ENCODE measurements at regions not wholly inside any gene's neighbourhood (a gene's known extent, or its start where the extent isn't known, plus 50 kb on each side); places are given as distances from the start of the nearest gene placed in this dataset.
"Not testable (repeated sequence)": the region's sequence is repeated elsewhere in the genome, so short reads cannot be mapped to it uniquely, and the experiment has no call there.

DNA sequence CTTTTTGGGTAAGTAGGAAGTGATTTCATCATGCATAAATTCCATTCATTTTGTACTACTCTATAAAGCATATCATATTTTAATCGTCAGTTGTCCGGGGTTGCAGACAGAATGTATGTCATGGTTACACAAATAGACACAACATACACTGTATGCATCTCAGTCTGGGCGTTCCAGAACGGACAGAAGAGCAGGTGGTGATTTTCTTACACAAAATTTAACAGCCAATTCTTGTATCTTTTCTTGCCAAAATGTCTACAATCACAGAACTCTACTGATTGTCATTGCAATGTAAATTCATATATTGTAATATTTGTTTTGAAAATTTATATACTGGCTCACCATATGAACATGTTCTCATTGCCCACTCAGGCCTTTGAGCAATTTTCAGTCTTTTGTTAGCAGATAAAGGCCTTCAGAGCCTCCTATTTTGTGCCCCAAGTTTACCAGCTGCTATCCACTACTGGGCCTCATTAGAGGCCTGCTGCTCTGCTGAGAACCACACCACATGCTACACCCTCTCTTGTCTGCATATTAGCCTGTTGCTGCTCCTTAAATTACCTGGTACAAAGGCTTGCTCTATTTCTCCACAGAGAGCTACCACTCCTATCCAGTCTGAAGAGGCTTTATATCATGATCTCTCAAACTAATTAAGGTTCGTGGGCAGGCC, 61.5 kb downstream of the PRDM13 start:
- intact Hi-C loops (cut with micrococcal nuclease): no loop called here
- Mint-ChIP-seq H3K36me3 (ENCODE audit: low read depth) (no peaks in the 10 kb centered on the region), H3K27me3 (ENCODE audit: insufficient read depth) (peaks cover 7% of the 10 kb centered on the region), H3K27ac (no peak overlapping the region), H3K9me3 (no peaks in the 10 kb centered on the region), H3K4me3 (no peak overlapping the region), H3K4me1 (ENCODE audit: low read depth) (no peaks in the 10 kb centered on the region)
- no peak for DNase-seq (ENCODE audit: low spot score)

GRCh38 chr6:99689916-99690685, 83.5 kb downstream of the PRDM13 start:
- Mint-ChIP-seq H3K4me1 (ENCODE audit: low read depth) (no peaks in the 10 kb centered on the region), H3K27me3 (ENCODE audit: insufficient read depth) (no peaks in the 10 kb centered on the region), H3K9me3 (peaks cover 11% of the 10 kb centered on the region), H3K27ac (no peak overlapping the region), H3K4me3 (no peak overlapping the region), H3K36me3 (ENCODE audit: low read depth) (no peaks in the 10 kb centered on the region)
- intact Hi-C loops (cut with micrococcal nuclease): no loop called here
- DNase-seq (ENCODE audit: low spot score): no peak

GRCh38 chr6:99702287-99702686, 95.7 kb downstream of the PRDM13 start:
- not testable (repeated sequence) for H3K4me3 Mint-ChIP-seq, H3K27ac Mint-ChIP-seq

DNA sequence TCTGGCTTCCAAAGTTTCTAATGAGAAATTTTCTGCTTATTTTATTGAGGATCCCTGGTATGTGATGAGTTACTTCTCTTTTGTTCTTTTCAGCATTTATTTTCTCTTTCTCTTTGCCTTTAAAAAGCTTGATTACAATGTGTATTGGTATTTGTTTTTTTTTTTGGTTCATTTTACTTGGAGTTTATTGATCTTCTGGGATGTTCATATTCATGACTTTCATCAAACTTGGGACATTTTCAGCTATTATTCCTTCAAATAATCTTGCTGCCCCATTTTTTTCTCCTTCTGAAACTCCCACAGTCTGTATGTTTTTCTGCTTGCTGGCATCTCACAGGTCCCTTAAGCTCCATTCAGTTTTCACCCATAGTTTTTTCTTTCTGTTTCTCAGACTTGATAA, 102.4 kb downstream of the PRDM13 start:
- no peak for DNase-seq (ENCODE audit: low spot score)
- Mint-ChIP-seq H3K27ac (no peak overlapping the region), H3K36me3 (ENCODE audit: low read depth) (no peaks in the 10 kb centered on the region), H3K9me3 (no peaks in the 10 kb centered on the region), H3K27me3 (ENCODE audit: insufficient read depth) (peaks cover 8% of the 10 kb centered on the region), H3K4me3 (no peak overlapping the region), H3K4me1 (ENCODE audit: low read depth) (no peaks in the 10 kb centered on the region)
- intact Hi-C loops (cut with micrococcal nuclease): no loop called here

More at GRCh38 chr6:99702287-99702686, 95.7 kb downstream of the PRDM13 start:
- DNase-seq (ENCODE audit: low spot score); H3K9me3 Mint-ChIP-seq; H3K27me3 Mint-ChIP-seq (ENCODE audit: insufficient read depth); intact Hi-C loops (cut with micrococcal nuclease); H3K4me1 Mint-ChIP-seq (ENCODE audit: low read depth); H3K36me3 Mint-ChIP-seq (ENCODE audit: low read depth): not testable (repeated sequence)

GRCh38 chr6:99711302-99711701, 104.7 kb downstream of the PRDM13 start:
- no peak for DNase-seq (ENCODE audit: low spot score)
- intact Hi-C loops (cut with micrococcal nuclease): no loop called here
- Mint-ChIP-seq H3K4me1 (ENCODE audit: low read depth) (no peaks in the 10 kb centered on the region), H3K36me3 (ENCODE audit: low read depth) (no peaks in the 10 kb centered on the region), H3K27me3 (ENCODE audit: insufficient read depth) (peaks cover 8% of the 10 kb centered on the region), H3K9me3 (no peaks in the 10 kb centered on the region), H3K27ac (no peak overlapping the region), H3K4me3 (no peak overlapping the region)

DNA sequence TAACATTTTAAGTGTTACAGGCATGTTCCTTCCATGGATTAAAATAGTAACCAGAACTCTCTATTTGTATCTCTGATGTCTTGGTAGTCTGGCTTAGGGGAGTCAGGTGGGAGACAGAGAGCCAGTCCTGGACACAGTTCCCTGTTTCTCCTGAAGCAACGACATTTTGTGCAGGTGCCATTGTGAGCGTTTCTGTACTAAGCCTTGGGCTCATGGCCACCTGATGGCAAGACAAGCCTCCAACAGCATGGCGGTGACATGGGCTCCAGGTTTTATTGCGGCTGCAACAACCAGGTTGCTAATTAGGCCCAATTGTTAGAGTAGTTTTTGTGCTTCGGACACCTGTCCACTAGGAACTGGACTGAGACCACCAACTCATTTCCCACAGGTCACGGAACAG, 105.3 kb downstream of the PRDM13 start:
- intact Hi-C loops (cut with micrococcal nuclease): no loop called here
- no peaks in the 10 kb centered on the region for H3K36me3 Mint-ChIP-seq (ENCODE audit: low read depth)
- H3K27me3 Mint-ChIP-seq (ENCODE audit: insufficient read depth): peaks cover 8% of the 10 kb centered on the region
- no peak for DNase-seq (ENCODE audit: low spot score)
- no peak overlapping the region for H3K27ac Mint-ChIP-seq
- H3K9me3 Mint-ChIP-seq: no peaks in the 10 kb centered on the region
- no peak overlapping the region for H3K4me3 Mint-ChIP-seq
- H3K4me1 Mint-ChIP-seq (ENCODE audit: low read depth): no peaks in the 10 kb centered on the region

GRCh38 chr6:99712519-99712918, 105.9 kb downstream of the PRDM13 start:
- Mint-ChIP-seq H3K27me3 (ENCODE audit: insufficient read depth) (peaks cover 8% of the 10 kb centered on the region), H3K36me3 (ENCODE audit: low read depth) (no peaks in the 10 kb centered on the region), H3K9me3 (no peaks in the 10 kb centered on the region), H3K4me3 (no peak overlapping the region), H3K27ac (no peak overlapping the region), H3K4me1 (ENCODE audit: low read depth) (no peaks in the 10 kb centered on the region)
- no peak for DNase-seq (ENCODE audit: low spot score)
- intact Hi-C loops (cut with micrococcal nuclease): no loop called here

DNA sequence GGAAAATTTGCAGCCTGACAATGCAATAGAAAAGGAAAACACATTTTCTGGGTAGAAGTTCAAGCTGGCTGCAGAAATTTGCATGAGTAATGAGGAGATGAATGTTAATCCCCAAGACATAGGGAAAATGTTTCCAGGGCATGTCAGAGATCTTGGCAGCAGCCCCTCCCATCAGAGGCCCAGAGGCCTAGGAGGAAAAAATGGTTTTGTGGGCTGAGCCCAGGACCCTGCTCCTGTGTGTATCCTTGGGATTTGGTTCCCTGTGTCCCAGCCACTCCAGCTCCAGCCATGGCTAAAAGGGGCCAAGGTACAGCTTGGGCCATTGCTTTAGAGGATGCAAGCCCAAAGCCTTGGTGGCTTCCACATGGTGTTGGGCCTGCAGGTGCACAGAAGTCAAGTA, 115.4 kb downstream of the PRDM13 start:
- H3K4me3 Mint-ChIP-seq; DNase-seq (ENCODE audit: low spot score); H3K4me1 Mint-ChIP-seq (ENCODE audit: low read depth); H3K27me3 Mint-ChIP-seq (ENCODE audit: insufficient read depth); intact Hi-C loops (cut with micrococcal nuclease); H3K36me3 Mint-ChIP-seq (ENCODE audit: low read depth); H3K27ac Mint-ChIP-seq; H3K9me3 Mint-ChIP-seq: not testable (repeated sequence)

DNA sequence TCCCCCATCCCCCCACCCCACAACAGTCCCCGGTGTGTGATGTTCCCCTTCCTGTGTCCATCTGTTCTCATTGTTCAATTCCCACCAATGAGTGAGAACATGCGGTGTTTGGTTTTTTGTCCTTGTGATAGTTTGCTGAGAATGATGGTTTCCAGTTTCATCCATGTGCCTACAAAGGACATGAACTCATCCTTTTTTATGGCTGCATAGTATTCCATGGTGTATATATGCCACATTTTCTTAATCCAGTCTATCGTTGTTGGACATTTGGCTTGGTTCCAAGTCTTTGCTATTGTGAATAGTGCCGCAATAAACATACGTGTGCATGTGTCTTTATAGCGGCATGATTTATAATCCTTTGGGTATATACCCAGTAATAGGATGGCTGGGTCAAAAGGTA, 123.6 kb downstream of the PRDM13 start:
- DNase-seq (ENCODE audit: low spot score); H3K9me3 Mint-ChIP-seq; intact Hi-C loops (cut with micrococcal nuclease); H3K36me3 Mint-ChIP-seq (ENCODE audit: low read depth); H3K4me3 Mint-ChIP-seq; H3K4me1 Mint-ChIP-seq (ENCODE audit: low read depth); H3K27ac Mint-ChIP-seq: not testable (repeated sequence)
- H3K27me3 Mint-ChIP-seq (ENCODE audit: insufficient read depth): peaks cover 13% of the 10 kb centered on the region

DNA sequence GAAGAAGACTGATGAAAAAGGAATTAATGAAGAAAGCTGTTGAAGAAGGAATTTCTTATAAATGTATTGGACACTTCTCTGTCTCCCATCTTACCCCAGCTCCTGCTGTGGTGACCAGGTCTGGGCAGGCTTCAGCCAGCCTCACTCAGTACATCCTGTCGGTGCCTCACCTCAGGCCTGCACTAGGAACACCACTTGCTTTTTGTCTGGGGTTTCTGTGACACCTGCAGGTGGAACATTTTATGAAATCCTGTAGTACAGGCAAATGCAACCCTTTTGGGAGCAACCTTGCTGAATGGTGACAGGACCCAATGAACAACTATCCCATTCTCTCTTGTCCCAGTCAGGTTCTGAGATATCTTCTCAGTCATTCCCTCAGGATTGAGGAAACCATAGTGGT, 129.7 kb downstream of the PRDM13 start:
- Mint-ChIP-seq H3K9me3 (no peaks in the 10 kb centered on the region), H3K4me1 (ENCODE audit: low read depth) (no peaks in the 10 kb centered on the region), H3K27me3 (ENCODE audit: insufficient read depth) (peaks cover 13% of the 10 kb centered on the region), H3K4me3 (no peak overlapping the region), H3K36me3 (ENCODE audit: low read depth) (no peaks in the 10 kb centered on the region), H3K27ac (no peak overlapping the region)
- intact Hi-C loops (cut with micrococcal nuclease): no loop called here
- DNase-seq (ENCODE audit: low spot score): no peak

DNA sequence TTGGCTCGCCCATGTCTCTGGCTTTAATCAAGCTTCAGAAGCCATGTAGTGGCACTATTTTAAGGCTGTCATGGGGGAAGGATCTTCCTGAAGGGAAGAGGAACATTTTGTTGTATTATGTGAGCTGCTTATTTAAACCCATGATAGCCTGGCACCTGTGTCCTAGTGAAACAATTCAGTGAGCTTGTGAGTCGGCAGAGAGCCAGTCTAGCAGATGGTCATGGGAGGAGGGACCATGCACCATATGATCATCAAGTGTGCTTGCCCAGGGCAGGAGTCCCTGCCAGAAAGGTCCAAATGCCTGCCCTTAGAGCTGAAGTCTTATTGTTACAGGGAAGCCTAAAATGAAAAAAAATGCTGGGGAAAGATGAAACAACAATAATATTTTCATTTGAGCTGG, 132.9 kb downstream of the PRDM13 start:
- Mint-ChIP-seq H3K27ac (no peak overlapping the region), H3K27me3 (ENCODE audit: insufficient read depth) (peaks cover 15% of the 10 kb centered on the region), H3K9me3 (no peaks in the 10 kb centered on the region), H3K4me1 (ENCODE audit: low read depth) (no peaks in the 10 kb centered on the region), H3K36me3 (ENCODE audit: low read depth) (no peaks in the 10 kb centered on the region), H3K4me3 (no peak overlapping the region)
- DNase-seq (ENCODE audit: low spot score): no peak
- intact Hi-C loops (cut with micrococcal nuclease): no loop called here

DNA sequence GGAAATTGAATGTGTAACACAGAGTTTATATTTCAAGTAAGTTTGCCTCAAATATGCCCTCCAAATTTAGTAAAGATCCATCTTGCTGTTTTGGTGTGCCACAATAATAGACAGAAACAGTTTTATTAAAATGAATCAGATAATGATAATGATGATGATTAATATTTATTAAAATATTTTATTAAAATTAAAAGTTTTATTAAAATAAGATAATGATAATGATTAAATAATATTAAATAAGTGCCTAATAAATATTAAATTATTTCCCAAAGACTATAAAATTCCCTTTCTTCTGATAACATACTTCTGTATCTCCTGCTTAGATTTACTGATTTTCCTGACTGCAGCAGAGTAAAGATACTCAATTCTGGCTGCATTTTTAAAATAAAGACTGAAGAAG, 134.5 kb downstream of the PRDM13 start:
- H3K27ac Mint-ChIP-seq: no peak overlapping the region
- no peaks in the 10 kb centered on the region for H3K36me3 Mint-ChIP-seq (ENCODE audit: low read depth)
- no peak overlapping the region for H3K4me3 Mint-ChIP-seq
- peaks cover 16% of the 10 kb centered on the region for H3K27me3 Mint-ChIP-seq (ENCODE audit: insufficient read depth)
- no peaks in the 10 kb centered on the region for H3K9me3 Mint-ChIP-seq
- no peaks in the 10 kb centered on the region for H3K4me1 Mint-ChIP-seq (ENCODE audit: low read depth)
- no peak for DNase-seq (ENCODE audit: low spot score)
- intact Hi-C loops (cut with micrococcal nuclease): no loop called here

DNA sequence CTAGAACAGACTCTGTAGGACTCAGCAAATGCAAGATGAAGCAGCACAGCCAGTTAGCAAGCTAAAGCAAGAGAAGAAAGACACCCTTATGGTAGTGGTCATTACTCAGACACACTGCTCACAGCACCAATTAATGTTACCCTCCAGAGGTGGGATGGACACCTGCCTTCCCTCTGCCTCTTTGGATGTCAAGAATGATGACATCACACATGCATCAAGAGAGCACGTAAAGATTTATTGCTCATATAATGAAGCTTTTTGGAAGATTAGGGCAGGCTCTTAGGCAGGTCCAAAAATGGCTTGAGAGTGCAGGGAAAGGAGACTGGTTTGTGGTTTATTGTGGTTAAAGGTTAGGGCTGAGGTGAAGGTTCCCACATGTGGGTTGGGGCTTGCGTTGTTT, 137.0 kb downstream of the PRDM13 start:
- intact Hi-C loops (cut with micrococcal nuclease): no loop called here
- Mint-ChIP-seq H3K27me3 (ENCODE audit: insufficient read depth) (peaks cover 19% of the 10 kb centered on the region), H3K27ac (no peak overlapping the region), H3K4me1 (ENCODE audit: low read depth) (no peaks in the 10 kb centered on the region), H3K9me3 (no peaks in the 10 kb centered on the region), H3K36me3 (ENCODE audit: low read depth) (no peaks in the 10 kb centered on the region), H3K4me3 (no peak overlapping the region)
- no peak for DNase-seq (ENCODE audit: low spot score)
